ENCODE measurements at regions not wholly inside any gene's neighbourhood (a gene's known extent, or its start where the extent isn't known, plus 50 kb on each side); places are given as distances from the start of the nearest gene placed in this dataset.

DNA sequence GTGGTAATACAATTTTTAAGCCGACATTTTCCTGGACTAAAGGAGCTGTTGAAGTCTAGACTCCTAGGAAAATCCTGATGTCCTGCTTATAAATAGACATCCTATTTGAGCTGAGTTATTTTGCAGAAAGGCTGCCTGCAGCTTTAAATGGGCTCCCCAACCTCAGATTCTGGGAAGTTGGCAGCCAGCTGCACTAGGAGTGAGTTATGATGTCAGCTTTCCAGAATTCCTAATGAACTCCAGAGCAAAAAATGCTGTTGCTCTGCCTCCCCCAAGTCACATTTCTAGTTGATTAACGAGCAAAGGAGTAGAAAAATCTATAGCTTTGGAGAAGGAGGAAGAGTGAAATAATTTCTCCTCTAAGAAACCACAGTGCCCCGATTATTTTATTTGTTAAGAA is 346.3 kb upstream of the SULF2 start:
- TF ChIP-seq, protein P1, sequence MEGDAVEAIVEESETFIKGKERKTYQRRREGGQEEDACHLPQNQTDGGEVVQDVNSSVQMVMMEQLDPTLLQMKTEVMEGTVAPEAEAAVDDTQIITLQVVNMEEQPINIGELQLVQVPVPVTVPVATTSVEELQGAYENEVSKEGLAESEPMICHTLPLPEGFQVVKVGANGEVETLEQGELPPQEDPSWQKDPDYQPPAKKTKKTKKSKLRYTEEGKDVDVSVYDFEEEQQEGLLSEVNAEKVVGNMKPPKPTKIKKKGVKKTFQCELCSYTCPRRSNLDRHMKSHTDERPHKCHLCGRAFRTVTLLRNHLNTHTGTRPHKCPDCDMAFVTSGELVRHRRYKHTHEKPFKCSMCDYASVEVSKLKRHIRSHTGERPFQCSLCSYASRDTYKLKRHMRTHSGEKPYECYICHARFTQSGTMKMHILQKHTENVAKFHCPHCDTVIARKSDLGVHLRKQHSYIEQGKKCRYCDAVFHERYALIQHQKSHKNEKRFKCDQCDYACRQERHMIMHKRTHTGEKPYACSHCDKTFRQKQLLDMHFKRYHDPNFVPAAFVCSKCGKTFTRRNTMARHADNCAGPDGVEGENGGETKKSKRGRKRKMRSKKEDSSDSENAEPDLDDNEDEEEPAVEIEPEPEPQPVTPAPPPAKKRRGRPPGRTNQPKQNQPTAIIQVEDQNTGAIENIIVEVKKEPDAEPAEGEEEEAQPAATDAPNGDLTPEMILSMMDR (IDR thresholded peaks at IDR 0.05): no peak
- TF ChIP-seq POLR2A (IDR thresholded peaks at IDR 0.05): no peak

Measured in right lobe of liver (tissue), 4 donors.